NCI-H1092 treated with DMSO at 0.1 percent for 48 hours (cell line): ENCODE measurements at regions not wholly inside any gene's neighbourhood (a gene's known extent, or its start where the extent isn't known, plus 50 kb on each side); places are given as distances from the start of the nearest gene placed in this dataset.
A peak's percentile ranks its signal among the peaks of the same experiment; 100 is the strongest.

ENCODE experiments used
- DNase-seq: peaks from one replicate; lab custom pipeline; 2025; lab: John Stamatoyannopoulos, UW

DNA sequence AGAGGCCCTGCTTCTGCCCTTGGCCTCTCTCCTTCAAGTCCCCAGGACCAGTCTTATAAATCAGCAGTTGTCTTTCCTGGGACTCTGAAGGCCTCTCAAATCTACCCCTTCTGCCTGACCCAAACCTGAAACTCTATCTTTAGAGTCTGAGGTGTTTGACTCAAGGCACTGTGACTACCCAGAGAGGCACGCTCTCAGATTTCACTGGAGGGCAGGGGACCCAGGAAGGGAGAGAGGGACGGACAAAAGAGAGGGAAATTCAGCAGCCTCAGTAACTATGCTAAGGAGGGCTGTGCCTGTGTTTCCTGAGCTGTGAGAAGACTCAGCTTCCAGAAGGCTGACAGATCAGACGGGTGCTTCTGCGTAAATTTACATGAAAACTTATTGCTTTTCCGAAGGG, 217.8 kb downstream of the HAUS1 start:
- no peak for DNase-seq

- DNase-seq, result no peak
Observed at GRCh38 chr18:46322411-46322891, 218.3 kb downstream of the HAUS1 start.

DNA sequence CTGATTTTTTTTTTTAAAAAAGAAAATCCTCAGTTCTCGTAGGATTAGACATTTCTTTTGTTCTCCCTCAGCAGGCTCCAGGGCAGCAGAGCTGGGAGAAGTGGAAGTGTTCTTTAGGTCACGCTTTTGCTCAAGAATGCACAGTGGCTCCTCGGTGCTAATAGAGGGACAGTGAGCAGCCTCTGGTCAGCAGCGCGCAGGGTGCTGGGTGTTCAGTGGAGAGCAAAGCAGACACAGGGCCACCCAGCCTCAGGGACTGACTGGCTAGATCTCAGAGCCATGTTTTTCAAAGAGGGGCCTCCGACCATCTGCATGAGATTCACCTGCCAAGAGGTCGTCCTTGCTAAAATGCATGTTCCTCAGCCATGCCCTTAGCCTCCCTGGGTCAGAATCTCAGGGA, 218.8 kb downstream of the HAUS1 start:
- no peak for DNase-seq

GRCh38 chr18:46324087-46324955, 220.1 kb downstream of the HAUS1 start:
- no peak for DNase-seq

DNA sequence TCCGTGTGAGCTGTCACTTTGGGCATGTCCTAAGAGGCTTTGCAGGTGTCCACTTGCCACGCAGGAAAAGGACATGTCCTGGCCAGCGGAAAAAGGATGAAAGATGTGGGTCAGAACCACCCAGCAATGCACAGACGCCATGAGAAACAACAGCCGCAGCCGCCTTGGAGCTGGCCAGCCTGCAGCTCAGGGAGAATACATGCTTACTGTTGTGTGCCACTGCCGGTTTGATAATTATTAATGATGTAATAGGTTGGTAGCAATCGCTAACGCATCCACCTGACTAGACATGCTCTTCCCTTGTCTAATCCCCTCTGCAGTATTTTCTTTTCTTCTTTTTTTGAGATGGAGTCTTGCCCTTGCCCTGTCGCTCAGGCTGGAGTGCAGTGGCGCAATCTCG, 221.7 kb downstream of the HAUS1 start:
- DNase-seq, result no peak

- DNase-seq, result no peak
Observed at GRCh38 chr18:46329736-46330246, 225.6 kb downstream of the HAUS1 start.

- no peak for DNase-seq
Observed at GRCh38 chr18:46331316-46331715, 227.1 kb downstream of the HAUS1 start.

- DNase-seq, result no peak
Observed at GRCh38 chr18:46332286-46332801, 228.2 kb downstream of the HAUS1 start.

DNA sequence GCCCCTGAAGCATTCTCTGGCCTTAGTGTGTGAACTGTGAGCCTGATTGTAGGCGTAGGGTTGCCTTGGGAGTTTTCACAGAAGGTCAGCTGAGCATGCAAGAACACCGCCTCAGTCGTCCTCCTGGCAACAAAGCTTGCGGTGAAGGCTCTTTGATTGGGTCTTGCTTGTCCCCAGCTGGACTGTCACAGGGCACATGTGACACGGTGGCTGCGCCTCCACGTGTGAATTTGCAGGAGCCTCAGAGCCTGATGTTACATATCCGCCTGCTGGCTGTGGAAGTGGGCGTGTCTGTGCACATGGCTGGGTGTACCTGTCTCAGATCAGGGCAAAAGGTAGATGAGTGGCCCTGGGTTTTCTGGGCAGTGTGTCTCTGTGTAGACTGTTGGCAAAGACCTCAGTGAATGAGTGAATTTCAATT, 228.7 kb downstream of the HAUS1 start:
- no peak for DNase-seq

DNA sequence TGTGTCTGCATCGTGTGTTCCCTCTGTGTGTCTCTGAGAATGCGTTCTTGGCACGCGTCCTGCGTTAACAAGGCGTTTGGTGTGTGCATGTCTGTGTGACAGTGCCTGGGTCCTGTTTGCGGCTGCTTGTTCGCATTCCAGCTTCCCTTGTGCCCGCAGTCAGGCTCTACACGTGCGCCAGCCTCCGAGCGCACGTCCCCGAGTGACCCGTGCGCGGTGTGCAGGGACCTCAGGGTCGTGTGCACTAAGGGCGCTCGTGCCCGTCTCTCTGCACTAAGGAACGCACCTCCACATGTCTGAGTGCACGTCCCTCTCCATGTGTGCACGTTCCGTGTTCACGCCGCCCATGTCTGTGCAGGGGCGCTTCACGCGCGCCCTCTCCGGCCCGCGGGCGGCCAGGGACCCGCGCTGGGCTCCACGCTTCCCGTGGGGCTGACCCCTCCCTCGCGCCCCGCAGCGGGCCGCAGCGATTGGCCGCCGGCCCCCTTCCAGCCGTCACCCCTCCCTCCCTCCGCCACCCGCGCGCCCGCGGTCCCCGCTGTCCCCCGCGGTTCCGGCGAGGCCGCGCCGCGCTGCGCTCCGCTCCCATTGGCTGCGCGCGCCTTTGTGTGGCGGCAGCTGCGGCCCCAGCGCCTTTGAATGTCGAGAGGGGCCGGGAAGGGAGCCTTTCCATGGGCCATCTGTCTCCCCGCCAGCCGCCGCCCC, 229.4 kb downstream of the HAUS1 start:
- peak; percentile 81 for DNase-seq

DNA sequence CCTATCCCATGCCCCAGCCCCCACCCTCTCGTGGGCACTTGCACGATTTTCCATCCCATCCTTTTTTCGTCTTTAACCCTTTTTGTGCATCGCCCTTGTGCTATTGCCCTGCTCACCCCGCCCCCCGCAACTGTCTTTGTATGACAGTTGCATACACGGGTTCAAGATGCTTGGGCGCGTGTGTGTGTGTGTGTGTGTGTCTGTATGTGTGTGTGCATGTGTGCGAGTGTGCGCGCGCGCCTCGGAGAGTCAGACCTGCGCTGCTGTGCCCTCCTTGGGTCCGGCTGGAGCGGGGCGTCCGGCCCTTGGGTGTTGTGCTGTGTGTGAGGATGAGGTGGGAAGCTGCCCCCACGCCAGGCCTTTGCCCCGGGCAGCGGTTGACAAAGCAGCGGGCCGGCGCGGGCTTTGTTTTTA, 230.7 kb downstream of the HAUS1 start:
- peak; percentile 64 for DNase-seq

DNA sequence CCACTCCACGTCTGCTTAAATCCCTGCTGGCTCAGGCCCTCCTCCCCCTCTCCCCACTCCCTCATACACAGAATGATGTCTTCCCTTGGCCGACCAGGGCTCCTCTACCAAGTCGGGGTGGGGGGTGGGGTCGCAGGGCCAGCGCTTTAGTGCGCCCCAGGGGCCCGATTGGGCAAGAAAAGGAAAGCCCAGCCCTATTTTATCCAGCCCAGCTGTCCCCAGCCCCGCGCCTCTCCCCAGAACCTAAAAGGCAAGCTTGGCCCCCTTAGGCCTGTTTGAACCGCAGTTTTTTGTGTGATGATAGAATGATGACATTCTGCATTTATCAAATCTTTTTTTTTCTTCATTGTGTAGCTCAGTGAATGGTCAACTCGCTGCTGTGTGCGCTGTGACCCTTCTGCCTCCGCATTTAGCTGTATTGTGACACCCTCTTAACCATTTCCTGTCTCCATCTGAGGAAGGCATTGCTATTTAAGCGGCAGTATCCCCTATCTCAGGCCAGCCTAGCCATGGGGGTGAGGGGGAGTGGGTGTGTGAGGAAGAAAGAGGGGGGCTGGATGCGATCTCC, 231.4 kb downstream of the HAUS1 start:
- DNase-seq, result peak; percentile 65

- DNase-seq, result peak; percentile 63
Observed at GRCh38 chr18:46336278-46337111, 232.3 kb downstream of the HAUS1 start.

- DNase-seq, result peak; percentile 73
Observed at GRCh38 chr18:46337271-46337670, 233.1 kb downstream of the HAUS1 start.

- peak; percentile 83 for DNase-seq
Observed at GRCh38 chr18:46338205-46338604, 234.0 kb downstream of the HAUS1 start.

DNA sequence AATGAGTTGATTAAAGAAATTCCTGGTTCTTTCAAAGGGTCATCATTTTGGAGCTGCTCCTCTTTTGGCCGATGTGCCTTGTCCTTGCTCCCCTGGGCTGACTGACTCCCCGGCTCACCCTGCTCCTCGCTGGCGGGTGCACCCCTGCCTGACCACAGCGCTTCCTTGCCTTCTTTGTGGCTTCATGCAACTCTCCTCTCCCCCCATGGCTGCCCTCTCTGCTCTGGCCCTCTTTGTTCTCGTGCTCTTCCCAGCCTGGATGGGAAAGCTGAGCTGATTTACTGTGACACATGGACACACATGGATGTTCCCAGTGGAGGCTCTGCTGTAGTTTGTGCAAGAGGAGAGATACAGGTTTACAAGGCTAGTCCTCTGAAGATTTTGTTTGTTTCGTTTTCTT, 234.6 kb downstream of the HAUS1 start:
- peak; percentile 44 for DNase-seq

DNA sequence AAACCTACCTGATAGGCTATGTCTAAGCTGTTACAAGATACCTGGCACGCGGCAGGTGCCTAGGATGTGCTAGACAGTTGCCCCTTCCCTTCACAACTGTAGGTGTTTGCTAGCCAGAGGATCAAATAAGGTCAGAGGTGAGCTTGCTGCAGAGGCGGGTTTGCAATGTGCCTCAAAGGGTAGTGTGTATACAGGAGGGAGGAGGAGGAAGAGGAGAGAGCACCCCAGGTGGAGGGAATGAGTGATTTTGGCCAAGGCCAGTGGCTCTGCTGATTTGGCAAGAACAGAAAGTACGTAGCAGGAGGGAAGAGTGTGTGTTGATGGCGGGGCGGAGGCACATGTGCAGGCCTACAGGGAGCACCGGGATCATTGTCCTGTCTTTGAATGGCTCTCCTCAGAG, 236.5 kb downstream of the HAUS1 start:
- no peak for DNase-seq

- DNase-seq, result no peak
Observed at GRCh38 chr18:46341986-46342525, 237.9 kb downstream of the HAUS1 start.

DNA sequence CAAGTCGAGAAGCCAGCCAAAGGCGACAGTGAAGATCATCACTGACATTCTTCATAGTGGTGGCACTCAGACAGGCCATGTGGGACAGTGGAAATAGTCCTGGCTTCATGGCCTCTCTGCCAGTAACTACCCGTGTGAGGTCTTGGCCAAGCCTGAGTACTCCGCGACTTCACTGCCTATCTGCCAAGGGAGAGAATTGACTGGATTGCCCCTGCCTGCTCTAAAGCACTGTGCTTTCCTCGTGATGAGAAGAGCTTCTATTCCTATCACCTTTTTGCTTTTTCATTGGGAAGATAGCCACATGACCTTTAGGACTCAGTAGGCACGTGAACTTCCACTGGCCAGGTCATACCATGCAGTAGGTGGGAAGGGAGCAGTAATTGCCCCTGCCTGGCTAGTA, 239.3 kb downstream of the HAUS1 start:
- DNase-seq, result no peak

- DNase-seq, result no peak
Observed at GRCh38 chr18:46343931-46344372, 239.8 kb downstream of the HAUS1 start.
